Fibroblast of pulmonary artery (primary cell): ENCODE measurements at regions not wholly inside any gene's neighbourhood (a gene's known extent, or its start where the extent isn't known, plus 50 kb on each side); places are given as distances from the start of the nearest gene placed in this dataset.

Experiments used
- DNase-seq: peaks from one replicate; pipeline ENCODE4 v3.0.0-alpha.2; 2010; ENCODE audit warnings: low read depth
- H3K4me3 ChIP-seq: replicated peaks from 2 replicates; pipeline ENCODE4 v1.5.1; 2011; ENCODE audit warnings: low read depth, mild to moderate bottlenecking, control low read depth, low read length, moderate library complexity
- TF ChIP-seq, protein P1 (sequence below): IDR thresholded peaks from 2 replicates; pipeline ENCODE4 v1.5.1; 2011; ENCODE audit warnings: mild to moderate bottlenecking, control low read depth, low read length, inconsistent platforms; ENCODE audit errors: missing control alignments

DNA sequence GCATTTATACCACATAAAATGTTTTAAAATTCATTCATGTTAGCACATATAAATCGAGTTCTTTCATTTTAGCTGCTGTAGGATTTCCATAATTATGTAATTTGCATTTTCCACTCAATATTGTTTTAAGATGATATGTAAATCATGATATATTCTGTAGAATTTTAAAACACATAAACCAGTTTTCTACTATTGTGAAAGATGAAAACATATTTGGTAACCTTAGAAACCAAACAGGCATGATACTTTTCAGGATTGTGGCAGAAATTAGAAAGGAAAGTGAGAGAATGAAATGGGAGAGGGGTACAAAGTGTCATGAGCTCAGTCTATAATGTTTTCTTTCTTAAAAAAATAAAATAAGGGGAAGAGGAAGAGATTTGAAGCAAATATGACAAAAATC lies 269.3 kb downstream of the PPP1R3A start:
- TF ChIP-seq, protein P1, sequence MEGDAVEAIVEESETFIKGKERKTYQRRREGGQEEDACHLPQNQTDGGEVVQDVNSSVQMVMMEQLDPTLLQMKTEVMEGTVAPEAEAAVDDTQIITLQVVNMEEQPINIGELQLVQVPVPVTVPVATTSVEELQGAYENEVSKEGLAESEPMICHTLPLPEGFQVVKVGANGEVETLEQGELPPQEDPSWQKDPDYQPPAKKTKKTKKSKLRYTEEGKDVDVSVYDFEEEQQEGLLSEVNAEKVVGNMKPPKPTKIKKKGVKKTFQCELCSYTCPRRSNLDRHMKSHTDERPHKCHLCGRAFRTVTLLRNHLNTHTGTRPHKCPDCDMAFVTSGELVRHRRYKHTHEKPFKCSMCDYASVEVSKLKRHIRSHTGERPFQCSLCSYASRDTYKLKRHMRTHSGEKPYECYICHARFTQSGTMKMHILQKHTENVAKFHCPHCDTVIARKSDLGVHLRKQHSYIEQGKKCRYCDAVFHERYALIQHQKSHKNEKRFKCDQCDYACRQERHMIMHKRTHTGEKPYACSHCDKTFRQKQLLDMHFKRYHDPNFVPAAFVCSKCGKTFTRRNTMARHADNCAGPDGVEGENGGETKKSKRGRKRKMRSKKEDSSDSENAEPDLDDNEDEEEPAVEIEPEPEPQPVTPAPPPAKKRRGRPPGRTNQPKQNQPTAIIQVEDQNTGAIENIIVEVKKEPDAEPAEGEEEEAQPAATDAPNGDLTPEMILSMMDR, result no peak
- no peak for DNase-seq
- H3K4me3 ChIP-seq, result no peak overlapping the region

DNA sequence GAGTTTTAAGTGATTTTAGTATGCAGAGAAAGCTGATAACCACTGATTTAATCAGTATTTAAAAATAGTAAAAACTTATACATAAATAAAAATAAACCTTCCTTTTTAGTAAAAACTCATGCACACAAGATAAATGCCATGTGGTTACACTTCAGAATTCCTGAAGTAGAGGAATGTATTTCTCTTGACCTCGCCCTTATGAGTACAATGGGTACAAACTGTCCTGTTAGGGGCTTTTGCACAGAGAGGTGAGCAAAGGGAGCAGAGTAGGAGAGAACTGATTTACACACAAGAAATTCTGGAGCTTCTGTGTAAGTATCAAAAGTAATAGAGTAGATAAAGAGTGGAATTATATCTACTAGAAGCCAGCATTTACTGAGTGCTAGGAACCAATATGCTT lies 279.6 kb downstream of the PPP1R3A start:
- H3K4me3 ChIP-seq, result no peak overlapping the region
- TF ChIP-seq, protein P1, result no peak
- DNase-seq, result no peak

DNA sequence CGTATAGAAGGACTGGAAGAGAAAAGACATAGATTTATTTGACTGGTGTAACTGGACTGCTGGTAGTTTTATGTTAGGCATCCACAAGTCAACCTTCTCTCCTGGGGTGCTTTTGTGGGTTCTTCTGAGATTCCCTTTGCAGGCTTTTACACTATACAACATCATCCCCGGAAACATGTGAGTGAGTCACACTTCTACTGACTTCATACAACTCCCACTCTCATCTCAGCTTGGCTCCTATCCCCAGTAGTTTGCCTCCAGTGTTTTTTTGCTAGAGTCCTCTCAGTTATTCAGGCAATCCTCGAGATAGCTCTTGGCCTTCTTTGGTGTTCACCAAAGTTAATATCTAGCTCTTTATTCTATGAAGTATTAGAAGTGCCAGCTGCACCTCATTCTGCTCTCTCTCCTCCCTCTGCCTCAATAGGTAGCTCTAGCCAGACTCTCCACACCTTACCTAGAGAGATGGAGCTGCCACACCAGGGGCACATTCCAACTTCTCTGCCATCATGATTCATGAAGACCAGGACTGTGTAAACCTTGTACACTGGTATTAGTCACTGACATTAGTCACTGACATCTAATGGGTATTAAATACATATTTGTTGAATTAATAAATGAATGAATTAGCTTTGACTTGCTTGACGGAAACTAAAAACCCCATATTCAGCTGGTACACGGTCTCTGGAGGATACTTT lies 281.9 kb downstream of the PPP1R3A start:
- no peak overlapping the region for H3K4me3 ChIP-seq
- TF ChIP-seq, protein P1, result no peak

DNA sequence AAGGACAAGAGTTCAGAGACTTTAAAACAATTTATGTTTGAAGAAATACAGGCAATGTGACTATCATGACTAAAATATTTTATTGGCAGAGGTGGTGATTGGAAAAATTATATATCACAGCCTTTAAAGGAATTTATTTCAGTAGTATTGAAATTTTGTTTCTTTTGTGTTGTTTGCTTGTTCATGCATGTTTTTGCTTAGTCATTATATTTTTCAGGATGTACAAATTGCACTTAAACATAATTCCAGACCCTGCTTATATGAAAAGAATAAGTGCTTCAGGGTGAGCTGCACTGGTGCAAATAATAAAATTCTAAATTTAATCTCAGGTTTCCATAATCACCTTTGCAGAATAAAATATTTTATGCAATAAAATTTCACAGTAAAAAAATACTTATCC lies 283.3 kb downstream of the PPP1R3A start:
- no peak for DNase-seq
- no peak overlapping the region for H3K4me3 ChIP-seq
- TF ChIP-seq, protein P1, result no peak

More for the DNA sequence above, 281.9 kb downstream of the PPP1R3A start:
- peak; percentile 9 for DNase-seq

DNA sequence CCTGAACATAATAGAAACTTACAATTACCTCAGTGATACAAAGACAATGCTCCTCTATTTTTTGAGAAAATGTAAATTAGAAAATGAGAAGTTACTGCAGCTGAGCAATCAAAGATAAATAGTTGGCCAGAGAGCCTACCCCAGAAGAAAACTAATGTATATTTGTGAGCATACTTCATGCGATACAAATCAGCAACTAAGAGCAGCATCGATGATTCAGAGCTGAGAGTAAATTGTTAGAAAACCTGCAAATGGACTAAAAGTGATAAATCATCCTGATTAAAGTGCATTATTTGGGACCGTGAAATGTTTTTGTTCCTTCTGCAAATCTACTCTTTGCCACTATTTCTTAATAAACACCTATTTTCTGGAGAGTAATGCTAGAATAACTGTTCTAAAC lies 285.7 kb downstream of the PPP1R3A start:
- no peak for DNase-seq
- H3K4me3 ChIP-seq, result no peak overlapping the region
- TF ChIP-seq, protein P1, result no peak

DNA sequence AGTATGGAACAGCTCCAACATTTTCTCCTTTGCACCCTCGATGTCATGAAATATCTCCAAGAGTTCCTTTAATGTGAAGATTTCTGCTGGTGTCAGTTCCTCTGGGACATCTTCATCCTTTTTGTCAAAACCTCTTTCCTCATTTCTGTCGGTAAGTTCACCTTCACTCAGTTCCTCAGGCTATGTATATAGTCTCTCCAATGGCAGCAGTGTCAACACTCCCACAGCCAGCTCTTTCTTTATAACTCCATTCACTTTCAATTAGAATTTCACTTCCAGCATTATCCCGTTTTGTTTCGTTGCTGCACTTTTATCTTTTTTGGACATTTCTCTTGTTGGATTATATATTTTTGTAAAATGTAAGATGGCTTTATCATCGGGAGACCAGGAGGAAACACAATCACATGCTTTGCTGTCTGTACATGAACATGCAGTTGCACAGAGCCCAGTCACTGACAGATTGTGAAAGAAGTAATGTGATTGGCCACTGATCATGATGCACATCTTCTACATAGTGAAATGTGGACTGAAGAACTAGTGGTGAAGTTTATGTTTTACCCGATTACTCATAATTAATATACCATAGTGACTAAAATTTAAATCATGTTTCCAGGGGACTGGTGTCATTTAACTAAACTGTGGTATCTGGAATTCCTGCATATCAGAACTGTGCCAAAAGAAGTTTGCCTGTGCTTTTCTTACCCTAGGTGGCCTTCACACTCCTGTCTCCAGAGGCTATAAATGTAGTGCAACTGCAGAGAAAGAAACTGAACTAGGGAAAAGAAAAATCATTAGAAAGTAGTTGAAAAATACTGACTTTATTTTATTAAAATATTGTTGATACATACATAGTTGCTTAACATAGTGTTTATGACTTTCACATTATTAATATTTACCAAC lies 289.6 kb downstream of the PPP1R3A start:
- TF ChIP-seq, protein P1, result no peak
- DNase-seq, result peak; percentile 7
- H3K4me3 ChIP-seq, result no peak overlapping the region
